Karpas-422 (cell line): ENCODE measurements at regions not wholly inside any gene's neighbourhood (a gene's known extent, or its start where the extent isn't known, plus 50 kb on each side); places are given as distances from the start of the nearest gene placed in this dataset.

Source experiments
- DNase-seq: peaks from one replicate; pipeline ENCODE4 v3.0.0-alpha.2; 2015
- H2AFZ ChIP-seq: fragments of 200-600 bp; sonication (generic); 2 replicates; pipeline ENCODE4 v1.6.1; 2014; ENCODE audit warnings: antibody characterized with exemption, low read length, mixed read lengths
- H3K27ac ChIP-seq: fragments of 200-600 bp; sonication (generic); 2 replicates; pipeline ENCODE4 v1.5.1; 2014; ENCODE audit warnings: mild to moderate bottlenecking, low read length, moderate library complexity
- H3K27me3 ChIP-seq: fragments of 200-600 bp; sonication (generic); 2 replicates; pipeline ENCODE4 v1.6.1; 2014; ENCODE audit warnings: low read length, mixed read lengths
- H3K36me3 ChIP-seq: fragments of 200-600 bp; sonication (generic); 2 replicates; pipeline ENCODE4 v1.6.1; 2014; ENCODE audit warnings: low read length, mixed read lengths; ENCODE audit not compliant: insufficient read depth
- H3K4me1 ChIP-seq: fragments of 200-600 bp; sonication (generic); 2 replicates; pipeline ENCODE4 v1.6.1; 2014; ENCODE audit warnings: mild to moderate bottlenecking, low read length, mixed read lengths
- H3K4me2 ChIP-seq: fragments of 200-600 bp; sonication (generic); 2 replicates; pipeline ENCODE4 v1.6.1; 2014; ENCODE audit warnings: low read length, low read depth, mild to moderate bottlenecking; ENCODE audit not compliant: poor library complexity, severe bottlenecking
- H3K4me3 ChIP-seq: fragments of 200-600 bp; sonication (generic); 2 replicates; pipeline ENCODE4 v1.5.1; 2014; ENCODE audit warnings: mild to moderate bottlenecking, antibody characterized with exemption, low read length, mixed read lengths
- H3K79me2 ChIP-seq: fragments of 200-600 bp; sonication (generic); 2 replicates; pipeline ENCODE4 v1.6.1; 2014; ENCODE audit warnings: mild to moderate bottlenecking, low read length, mixed read lengths
- H3K9ac ChIP-seq: fragments of 200-600 bp; sonication (generic); 2 replicates; pipeline ENCODE4 v1.6.0; 2014; ENCODE audit warnings: low read length
- H3K9me2 ChIP-seq: fragments of 200-600 bp; sonication (generic), shearing (Covaris generic); replicated peaks from 2 replicates; pipeline ENCODE4 v1.6.0; 2014; ENCODE audit warnings: mild to moderate bottlenecking, low read length, moderate library complexity; ENCODE audit not compliant: insufficient read depth
- H3K9me3 ChIP-seq: fragments of 300-700, 200-600 bp; sonication (generic); 2 replicates; pipeline ENCODE4 v1.6.1; 2014; ENCODE audit warnings: low read length, mixed read lengths
- H4K20me1 ChIP-seq: fragments of 200-600 bp; sonication (generic); 2 replicates; pipeline ENCODE4 v1.6.1; 2014; ENCODE audit warnings: mild to moderate bottlenecking, antibody characterized with exemption, low read length, low read depth; ENCODE audit not compliant: insufficient read depth

DNA sequence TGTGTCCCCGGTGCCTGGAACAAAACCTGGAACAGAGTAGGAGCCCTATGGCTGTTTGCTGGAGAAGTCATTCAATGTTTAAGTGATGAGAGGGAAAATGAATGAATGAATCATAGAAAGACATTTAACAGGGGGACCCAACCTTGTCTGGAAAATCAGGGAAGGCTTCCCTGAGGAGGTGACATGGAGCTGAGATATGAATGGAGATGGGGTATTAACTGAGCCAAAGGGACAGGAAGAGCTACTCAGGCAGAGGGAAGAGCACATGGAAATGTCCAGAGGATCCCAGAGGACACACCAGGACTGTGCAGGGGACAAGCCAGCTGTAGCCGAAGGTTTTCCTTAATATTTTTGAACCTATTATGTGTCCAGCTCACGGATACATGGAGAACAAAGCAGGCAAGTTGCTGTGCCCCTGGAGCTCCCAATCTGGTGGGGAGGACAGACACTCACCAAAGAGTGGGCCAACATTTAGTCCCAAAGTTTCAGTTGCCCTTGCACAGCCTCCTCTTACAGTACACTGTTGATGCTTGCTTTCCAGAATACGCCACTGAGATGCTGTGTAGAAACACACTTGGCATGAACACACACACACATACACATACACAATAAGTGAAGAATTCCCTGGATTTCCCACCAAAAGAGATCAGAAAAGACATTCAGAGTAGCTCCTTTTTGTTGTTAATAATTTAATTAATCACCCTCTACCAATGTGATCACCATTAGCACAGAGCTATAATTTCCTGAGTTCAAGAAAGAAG is 77.0 kb upstream of the PTPN1 start:
- no peak overlapping the region for H2AFZ ChIP-seq
- no peaks in the 10 kb centered on the region for H3K79me2 ChIP-seq
- H3K9me2 ChIP-seq: no peaks in the 10 kb centered on the region
- no peaks in the 10 kb centered on the region for H3K4me1 ChIP-seq
- H3K9me3 ChIP-seq: no peaks in the 10 kb centered on the region
- H3K9ac ChIP-seq: no peak overlapping the region
- H3K27ac ChIP-seq: no peak overlapping the region
- no peak for DNase-seq
- H4K20me1 ChIP-seq: no peaks in the 10 kb centered on the region
- H3K36me3 ChIP-seq: no peaks in the 10 kb centered on the region
- H3K4me3 ChIP-seq: no peak overlapping the region
- no peaks in the 10 kb centered on the region for H3K27me3 ChIP-seq
- H3K4me2 ChIP-seq: no peak overlapping the region

DNA sequence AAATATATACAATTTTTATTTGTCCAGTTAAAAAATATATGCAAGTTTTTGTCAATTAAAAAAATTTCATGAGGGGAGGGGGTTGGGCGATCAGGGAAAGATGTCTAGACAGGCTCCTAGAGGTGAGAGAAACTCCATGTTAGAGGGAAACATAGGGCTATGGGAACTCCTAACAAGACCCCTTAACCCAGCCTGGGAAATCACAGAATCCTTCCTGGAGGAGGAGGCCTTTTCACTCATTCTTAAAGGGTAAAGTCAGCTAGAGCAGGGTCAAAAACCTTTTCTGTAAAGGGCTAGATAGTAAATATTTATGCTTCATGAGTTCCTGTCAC is 75.9 kb upstream of the PTPN1 start:
- H3K4me1 ChIP-seq: no peaks in the 10 kb centered on the region
- H3K4me2 ChIP-seq: no peak overlapping the region

DNA sequence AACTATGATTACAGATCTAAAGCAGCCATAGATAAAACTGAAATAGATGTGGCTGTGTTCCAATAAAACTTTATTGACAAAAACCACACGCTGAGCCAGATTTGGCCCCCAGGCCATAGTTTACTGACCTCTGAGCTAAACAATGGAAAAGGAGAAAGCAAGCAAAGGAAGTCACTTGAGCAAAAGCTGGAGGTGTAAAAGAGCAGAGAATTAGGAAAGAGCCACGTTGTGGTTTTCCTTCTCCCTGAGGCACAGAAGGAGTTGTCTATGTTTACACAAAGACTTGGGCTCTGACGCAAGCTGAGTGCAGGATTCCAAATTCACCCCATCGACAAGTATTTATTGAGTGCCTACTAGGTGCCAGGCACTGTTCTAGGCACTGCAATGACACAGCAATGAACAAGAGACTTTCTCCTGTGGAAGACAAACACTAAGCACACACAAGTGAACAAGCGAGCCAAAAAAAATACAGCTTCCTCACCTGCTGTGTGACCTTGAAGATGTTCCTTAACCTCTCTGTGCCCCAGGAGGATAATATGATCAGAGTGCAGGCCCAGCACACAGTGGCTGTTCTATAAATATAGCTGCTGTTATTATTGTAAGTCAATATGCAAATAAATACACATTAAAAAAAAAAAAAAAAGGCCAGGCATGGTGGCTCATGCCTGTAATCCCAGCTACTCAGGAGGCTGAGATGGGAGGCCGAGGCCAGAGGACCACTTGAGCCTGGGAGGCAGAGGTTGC is 75.4 kb upstream of the PTPN1 start:
- no peaks in the 10 kb centered on the region for H3K27me3 ChIP-seq
- no peaks in the 10 kb centered on the region for H4K20me1 ChIP-seq
- no peak overlapping the region for H3K4me2 ChIP-seq
- H3K36me3 ChIP-seq: no peaks in the 10 kb centered on the region
- no peaks in the 10 kb centered on the region for H3K4me1 ChIP-seq
- no peak overlapping the region for H2AFZ ChIP-seq
- H3K9me2 ChIP-seq: no peaks in the 10 kb centered on the region
- DNase-seq: no peak
- H3K4me3 ChIP-seq: no peak overlapping the region
- no peaks in the 10 kb centered on the region for H3K9me3 ChIP-seq
- H3K9ac ChIP-seq: no peak overlapping the region
- no peak overlapping the region for H3K27ac ChIP-seq
- H3K79me2 ChIP-seq: no peaks in the 10 kb centered on the region

More for the DNA sequence above, 75.9 kb upstream of the PTPN1 start:
- no peaks in the 10 kb centered on the region for H3K9me3 ChIP-seq
- H2AFZ ChIP-seq: no peak overlapping the region
- H3K27me3 ChIP-seq: no peaks in the 10 kb centered on the region
- no peaks in the 10 kb centered on the region for H3K36me3 ChIP-seq
- H3K9me2 ChIP-seq: no peaks in the 10 kb centered on the region
- no peaks in the 10 kb centered on the region for H4K20me1 ChIP-seq
- H3K9ac ChIP-seq: no peak overlapping the region
- no peak overlapping the region for H3K27ac ChIP-seq
- H3K79me2 ChIP-seq: no peaks in the 10 kb centered on the region
- H3K4me3 ChIP-seq: no peak overlapping the region
- DNase-seq: no peak

DNA sequence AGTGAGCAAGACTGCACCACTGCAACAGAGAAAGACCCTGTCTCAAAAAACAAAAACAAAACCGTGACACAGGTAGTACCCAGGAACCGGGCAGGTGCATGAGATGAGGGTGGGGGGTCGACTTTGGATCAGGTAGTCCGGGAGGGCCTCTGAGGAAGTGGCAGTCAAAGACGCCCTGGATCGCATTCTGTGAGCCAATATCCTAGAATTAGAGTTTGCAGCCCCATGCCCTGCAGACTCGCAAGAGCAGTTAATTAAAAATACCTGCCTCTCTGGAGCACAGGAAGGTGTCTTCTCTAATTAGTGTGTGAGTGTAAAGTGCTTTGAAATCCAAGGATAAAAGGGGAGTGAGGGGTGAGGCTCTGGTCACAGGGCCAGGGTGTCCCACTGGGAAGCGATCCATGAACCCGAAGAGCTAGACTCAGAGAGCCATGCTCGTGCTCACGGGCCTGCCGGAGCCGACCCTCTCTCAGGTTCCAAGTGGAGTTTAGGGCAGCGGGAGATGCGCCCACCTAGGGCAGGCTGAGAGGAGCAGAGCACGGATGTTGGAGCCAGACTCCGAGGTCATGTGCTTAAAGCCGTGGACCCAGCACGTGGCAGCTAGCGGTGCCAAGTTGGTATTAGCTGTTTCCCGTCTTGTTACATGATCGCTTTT is 74.7 kb upstream of the PTPN1 start:
- Histone ChIP-seq H3K79me2 (no peaks in the 10 kb centered on the region), H3K4me1 (no peaks in the 10 kb centered on the region), H3K4me2 (no peak overlapping the region), H3K9me3 (no peaks in the 10 kb centered on the region), H3K27ac (no peak overlapping the region), H3K9me2 (no peaks in the 10 kb centered on the region), H2AFZ (no peak overlapping the region), H3K9ac (no peak overlapping the region), H3K4me3 (no peak overlapping the region), H3K27me3 (no peaks in the 10 kb centered on the region), H4K20me1 (no peaks in the 10 kb centered on the region), H3K36me3 (no peaks in the 10 kb centered on the region)
- DNase-seq: no peak

DNA sequence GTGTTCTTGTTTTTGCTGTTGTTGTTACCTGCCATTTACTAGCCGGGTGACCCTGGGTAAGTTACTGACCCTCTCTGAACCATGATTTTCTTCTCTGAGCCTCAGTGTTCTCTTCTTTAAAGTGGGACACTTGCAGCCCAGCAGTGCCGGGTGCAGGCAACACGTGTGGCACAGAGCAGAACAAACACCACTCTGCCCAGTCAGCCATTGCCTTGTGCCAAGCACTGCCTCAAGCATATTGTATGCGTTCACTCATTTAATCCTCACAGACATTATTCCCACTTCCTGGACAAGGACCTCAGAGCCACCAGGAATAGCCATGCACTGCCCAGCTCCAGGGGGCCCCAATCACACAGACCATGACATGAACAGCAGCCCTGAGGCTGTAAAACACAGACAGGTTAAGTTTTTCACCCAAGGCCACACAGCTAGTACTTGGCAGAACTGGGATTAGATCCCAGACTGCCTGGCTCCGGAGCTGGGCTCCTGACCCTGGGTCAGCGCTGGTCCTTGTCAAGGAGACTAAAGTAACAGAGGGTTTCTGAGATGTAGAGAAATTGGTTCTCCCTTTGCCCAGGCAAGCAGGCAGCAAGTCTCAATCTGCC is 74.0 kb upstream of the PTPN1 start:
- no peaks in the 10 kb centered on the region for H3K4me1 ChIP-seq
- no peak overlapping the region for H3K9ac ChIP-seq
- H3K27ac ChIP-seq: no peak overlapping the region
- H3K4me2 ChIP-seq: no peak overlapping the region
- no peaks in the 10 kb centered on the region for H3K27me3 ChIP-seq
- no peaks in the 10 kb centered on the region for H3K9me3 ChIP-seq
- no peaks in the 10 kb centered on the region for H3K36me3 ChIP-seq
- no peaks in the 10 kb centered on the region for H3K79me2 ChIP-seq
- H2AFZ ChIP-seq: no peak overlapping the region
- no peaks in the 10 kb centered on the region for H4K20me1 ChIP-seq
- DNase-seq: no peak
- H3K9me2 ChIP-seq: no peaks in the 10 kb centered on the region
- no peak overlapping the region for H3K4me3 ChIP-seq

DNA sequence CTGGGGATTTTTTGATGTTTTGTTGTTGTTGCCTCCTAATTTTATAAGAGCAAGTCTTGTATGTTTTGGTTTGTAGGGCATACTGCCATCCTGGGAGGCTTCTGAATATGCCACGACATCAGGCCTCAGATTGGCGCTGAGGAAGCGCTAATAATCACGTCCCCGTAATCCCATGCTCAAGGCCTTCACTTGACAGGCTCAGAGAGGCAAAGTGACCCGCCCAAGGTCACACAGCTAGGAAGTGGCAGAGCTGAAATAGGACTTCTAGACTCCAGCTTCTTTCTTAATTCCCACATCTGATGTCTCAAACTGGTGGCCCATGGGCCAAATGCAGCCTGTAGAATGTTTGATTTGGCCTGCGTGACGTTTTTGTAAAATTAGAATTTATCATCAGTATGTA is 73.5 kb upstream of the PTPN1 start:
- peaks cover 4% of the 10 kb centered on the region for H3K4me1 ChIP-seq
- no peak for DNase-seq

DNA sequence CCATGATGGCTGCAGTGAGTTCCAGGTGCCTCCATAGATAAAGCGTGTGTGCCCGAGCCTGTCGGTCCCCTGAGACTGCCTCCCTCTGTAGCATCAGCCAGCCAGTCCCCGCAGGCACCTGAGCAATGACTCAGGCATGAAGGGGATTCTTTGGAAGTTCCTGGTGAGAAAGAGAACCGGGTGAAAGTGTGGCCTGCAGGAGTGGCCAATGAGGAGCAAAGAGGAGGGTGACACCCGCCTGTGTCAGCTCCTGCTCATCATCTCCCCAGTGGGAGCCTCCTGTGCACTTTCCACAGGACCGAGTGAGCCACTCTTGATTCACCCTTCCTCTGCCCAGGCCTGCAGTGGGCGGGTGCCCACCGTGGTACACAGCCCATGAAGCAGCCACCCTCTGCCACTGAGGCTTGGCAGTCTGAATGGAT is 71.2 kb upstream of the PTPN1 start:
- Histone ChIP-seq H3K4me3 (no peak overlapping the region), H3K9ac (no peak overlapping the region), H3K27ac (no peak overlapping the region), H3K79me2 (no peaks in the 10 kb centered on the region), H3K4me2 (no peak overlapping the region), H3K27me3 (no peaks in the 10 kb centered on the region), H3K9me3 (no peaks in the 10 kb centered on the region), H3K36me3 (no peaks in the 10 kb centered on the region), H3K4me1 (peaks cover 5% of the 10 kb centered on the region), H2AFZ (no peak overlapping the region), H4K20me1 (no peaks in the 10 kb centered on the region), H3K9me2 (no peaks in the 10 kb centered on the region)
- DNase-seq: no peak

More for the DNA sequence above, 73.5 kb upstream of the PTPN1 start:
- no peaks in the 10 kb centered on the region for H3K36me3 ChIP-seq
- no peaks in the 10 kb centered on the region for H3K27me3 ChIP-seq
- no peaks in the 10 kb centered on the region for H4K20me1 ChIP-seq
- H3K4me3 ChIP-seq: no peak overlapping the region
- no peaks in the 10 kb centered on the region for H3K9me2 ChIP-seq
- no peak overlapping the region for H2AFZ ChIP-seq
- H3K9ac ChIP-seq: no peak overlapping the region
- H3K4me2 ChIP-seq: no peak overlapping the region
- H3K9me3 ChIP-seq: no peaks in the 10 kb centered on the region
- H3K79me2 ChIP-seq: no peaks in the 10 kb centered on the region
- no peak overlapping the region for H3K27ac ChIP-seq
